ENCODE measurements at regions not wholly inside any gene's neighbourhood (a gene's known extent, or its start where the extent isn't known, plus 50 kb on each side); places are given as distances from the start of the nearest gene placed in this dataset.

DNA sequence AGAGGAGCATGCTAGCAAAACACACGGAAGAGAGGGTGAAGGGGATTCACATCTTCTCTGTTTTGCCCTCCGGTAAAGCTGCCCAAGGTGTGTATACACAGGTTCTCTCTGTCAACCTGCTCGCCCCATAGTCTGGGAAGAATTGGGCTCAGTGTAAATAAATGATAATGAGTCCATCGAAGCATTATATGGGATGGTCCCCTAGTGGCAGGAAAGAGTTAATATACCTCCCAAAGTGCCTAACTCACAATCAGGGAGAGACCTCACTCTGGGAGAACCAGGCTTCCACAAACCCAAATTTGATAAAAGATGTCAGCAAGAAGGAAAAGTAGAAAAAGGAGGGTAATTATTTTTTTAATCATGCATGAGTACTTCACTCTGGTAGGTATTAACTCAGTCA, 262.2 kb upstream of the ZNF521 start:
- no peak for TF ChIP-seq POLR2A (IDR thresholded peaks at IDR 0.05)
- TF ChIP-seq, protein P1, sequence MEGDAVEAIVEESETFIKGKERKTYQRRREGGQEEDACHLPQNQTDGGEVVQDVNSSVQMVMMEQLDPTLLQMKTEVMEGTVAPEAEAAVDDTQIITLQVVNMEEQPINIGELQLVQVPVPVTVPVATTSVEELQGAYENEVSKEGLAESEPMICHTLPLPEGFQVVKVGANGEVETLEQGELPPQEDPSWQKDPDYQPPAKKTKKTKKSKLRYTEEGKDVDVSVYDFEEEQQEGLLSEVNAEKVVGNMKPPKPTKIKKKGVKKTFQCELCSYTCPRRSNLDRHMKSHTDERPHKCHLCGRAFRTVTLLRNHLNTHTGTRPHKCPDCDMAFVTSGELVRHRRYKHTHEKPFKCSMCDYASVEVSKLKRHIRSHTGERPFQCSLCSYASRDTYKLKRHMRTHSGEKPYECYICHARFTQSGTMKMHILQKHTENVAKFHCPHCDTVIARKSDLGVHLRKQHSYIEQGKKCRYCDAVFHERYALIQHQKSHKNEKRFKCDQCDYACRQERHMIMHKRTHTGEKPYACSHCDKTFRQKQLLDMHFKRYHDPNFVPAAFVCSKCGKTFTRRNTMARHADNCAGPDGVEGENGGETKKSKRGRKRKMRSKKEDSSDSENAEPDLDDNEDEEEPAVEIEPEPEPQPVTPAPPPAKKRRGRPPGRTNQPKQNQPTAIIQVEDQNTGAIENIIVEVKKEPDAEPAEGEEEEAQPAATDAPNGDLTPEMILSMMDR (IDR thresholded peaks at IDR 0.05), result no peak

Measured in uterus (tissue), 2 donors.